ENCODE measurements at regions not wholly inside any gene's neighbourhood (a gene's known extent, or its start where the extent isn't known, plus 50 kb on each side); places are given as distances from the start of the nearest gene placed in this dataset.

- Histone ChIP-seq H2BK5ac (ENCODE audit: insufficient read length, low read length) (no peak overlapping the region), H3K27ac (ENCODE audit: insufficient read length, low read depth, low read length) (no peak overlapping the region), H2BK12ac (ENCODE audit: insufficient read length, low read depth, low read length) (no peak overlapping the region), H2BK120ac (ENCODE audit: low read depth, low read length, poor library complexity, severe bottlenecking) (no peak overlapping the region), H3K23me2 (ENCODE audit: insufficient read length, low read depth, low read length, poor library complexity, severe bottlenecking) (no peaks in the 10 kb centered on the region), H3K56ac (ENCODE audit: insufficient read length, low read depth, low read length) (no peak overlapping the region), H4K8ac (replicated peaks; ENCODE audit: insufficient read length, low read depth, low read length) (no peak overlapping the region), H3K23ac (ENCODE audit: insufficient read length, low read depth, low read length) (no peak overlapping the region), H4K20me1 (ENCODE audit: control insufficient read depth, insufficient read depth, insufficient read length) (no peaks in the 10 kb centered on the region), H3K14ac (ENCODE audit: insufficient read depth, low read length) (no peak overlapping the region), H3K9me3 (ENCODE audit: control insufficient read depth, low read depth, low read length) (no peaks in the 10 kb centered on the region), H2BK20ac (ENCODE audit: low read depth, low read length, poor library complexity, severe bottlenecking) (no peak overlapping the region), H3K27me3 (ENCODE audit: insufficient read depth, low read length) (no peaks in the 10 kb centered on the region), H2AFZ (ENCODE audit: low read length) (no peak overlapping the region), H3K4me2 (ENCODE audit: insufficient read depth, insufficient read length, low read length) (no peak overlapping the region), H3K4me1 (ENCODE audit: insufficient read depth, low read length) (peaks cover under 1% of the 10 kb centered on the region; the same call in 1 of the 2 replicates), H4K91ac (ENCODE audit: insufficient read length, low read depth, low read length) (no peak overlapping the region), H3K79me1 (ENCODE audit: insufficient read depth, low read depth, low read length, poor library complexity, severe bottlenecking) (no peaks in the 10 kb centered on the region), H2BK15ac (ENCODE audit: low read depth, low read length) (no peak overlapping the region), H3K79me2 (ENCODE audit: insufficient read depth, low read length) (no peaks in the 10 kb centered on the region), H3K4ac (ENCODE audit: low read depth, low read length) (no peak overlapping the region), H3K18ac (ENCODE audit: insufficient read length, low read depth, low read length) (no peak overlapping the region), H2AK5ac (ENCODE audit: insufficient read length, low read length) (no peak overlapping the region), H3T11ph (ENCODE audit: low read length) (no peak overlapping the region), H4K5ac (ENCODE audit: insufficient read length, low read depth, low read length) (no peak overlapping the region), H3K9ac (ENCODE audit: extremely low read depth, insufficient read length, low read length) (no peak overlapping the region)
- Mint-ChIP-seq H3K27ac (no peak overlapping the region), H3K36me3 (ENCODE audit: insufficient read depth in 1 of 3, low read depth in 3 of 3) (no peaks in the 10 kb centered on the region), H3K4me1 (peaks cover 6% of the 10 kb centered on the region in 2 experiments), H3K9me3 (no peaks in the 10 kb centered on the region), H3K27me3 (ENCODE audit: low read depth) (no peaks in the 10 kb centered on the region; the same call in 1 of the 2 replicates), H3K4me3 (no peak overlapping the region)
- no peak for TF ChIP-seq CTCF (conservative IDR thresholded peaks at IDR 0.05)
- no peak for DNase-seq
- no CpG with 5 or more reads among the region's 5 CpGs for WGBS (ENCODE audit: extremely low coverage, insufficient read length, low lambda C conversion rate)
These were observed 559.0 kb downstream of the FGF9 start for GRCh38 chr13:22229916-22230315.
